ENCODE measurements at regions not wholly inside any gene's neighbourhood (a gene's known extent, or its start where the extent isn't known, plus 50 kb on each side); places are given as distances from the start of the nearest gene placed in this dataset.

- H3K27ac Mint-ChIP-seq: no peak overlapping the region
Measured at GRCh38 chr10:1858547-1858946, 121.2 kb upstream of the ADARB2 start.

GRCh38 chr10:1858048-1858447 is 120.7 kb upstream of the ADARB2 start:
- no peaks in the 10 kb centered on the region for H3K36me3 Mint-ChIP-seq
- DNase-seq: no peak

More at GRCh38 chr10:1858547-1858946, 121.2 kb upstream of the ADARB2 start:
- no peaks in the 10 kb centered on the region for H3K27me3 ChIP-seq (ENCODE audit: control insufficient read depth, insufficient read depth, low read length)
- no peaks in the 10 kb centered on the region for H3K36me3 ChIP-seq (ENCODE audit: control insufficient read depth, insufficient read depth, low read length)
- no peak for DNase-seq
- H3K4me1 Mint-ChIP-seq: no peaks in the 10 kb centered on the region
- no peak for ATAC-seq (ENCODE audit: low read depth in 2 of 2)
- H3K4me3 Mint-ChIP-seq: no peak overlapping the region
- H3K9me3 ChIP-seq (ENCODE audit: control insufficient read depth in 2 of 2, low read length in 2 of 2): no peaks in the 10 kb centered on the region
- H3K27ac ChIP-seq (ENCODE audit: insufficient read depth, low read length, poor library complexity, severe bottlenecking): no peak overlapping the region
- H3K4me3 ChIP-seq (ENCODE audit: low read depth, low read length): no peak overlapping the region
- H3K4me1 ChIP-seq (ENCODE audit: control insufficient read depth, insufficient read depth, low read length, poor library complexity, severe bottlenecking): no peaks in the 10 kb centered on the region
- peaks cover 0 to 2% (median 0%) of the 10 kb centered on the region in 7 donors for H3K9me3 Mint-ChIP-seq
- H3K36me3 Mint-ChIP-seq: no peaks in the 10 kb centered on the region
- peaks cover 3% of the 10 kb centered on the region for H3K27me3 Mint-ChIP-seq

DNA sequence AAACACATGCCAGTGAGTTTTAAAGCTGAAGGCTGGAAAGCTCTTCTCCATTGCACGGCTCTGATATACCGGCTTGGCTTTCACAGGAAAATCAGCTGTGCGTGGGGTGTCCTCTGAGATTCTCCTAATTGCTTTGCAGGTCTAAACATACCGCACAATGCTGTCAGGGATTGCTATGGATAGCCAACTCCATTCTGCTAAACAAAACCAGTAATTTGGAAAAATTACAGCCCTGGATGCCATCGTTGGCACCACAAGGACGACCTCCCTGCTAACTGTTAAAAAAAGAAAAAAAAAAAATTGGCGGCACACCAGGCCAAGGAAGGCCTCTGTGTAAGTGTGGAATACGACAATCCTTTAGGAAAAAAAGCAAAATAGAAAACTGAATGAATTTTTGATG is 118.6 kb upstream of the ADARB2 start:
- no peak overlapping the region for H3K4me3 Mint-ChIP-seq
- Histone ChIP-seq H3K4me3 (ENCODE audit: low read depth, low read length) (no peak overlapping the region), H3K27ac (ENCODE audit: insufficient read depth, low read length, poor library complexity, severe bottlenecking) (no peak overlapping the region), H3K36me3 (ENCODE audit: control insufficient read depth, insufficient read depth, low read length) (no peaks in the 10 kb centered on the region), H3K4me1 (ENCODE audit: control insufficient read depth, insufficient read depth, low read length, poor library complexity, severe bottlenecking) (no peaks in the 10 kb centered on the region), H3K9me3 (ENCODE audit: control insufficient read depth in 2 of 2, low read length in 2 of 2) (no peaks in the 10 kb centered on the region), H3K27me3 (ENCODE audit: control insufficient read depth, insufficient read depth, low read length) (no peaks in the 10 kb centered on the region)
- no peak for DNase-seq
- H3K4me1 Mint-ChIP-seq: no peaks in the 10 kb centered on the region
- H3K27me3 Mint-ChIP-seq: no peaks in the 10 kb centered on the region
- H3K9me3 Mint-ChIP-seq: peaks cover 0 to 2% (median 0%) of the 10 kb centered on the region in 7 donors
- H3K27ac Mint-ChIP-seq: no peak overlapping the region
- no peaks in the 10 kb centered on the region for H3K36me3 Mint-ChIP-seq
- no peak for ATAC-seq (ENCODE audit: low read depth in 2 of 2)

More at GRCh38 chr10:1858048-1858447, 120.7 kb upstream of the ADARB2 start:
- Histone ChIP-seq H3K9me3 (ENCODE audit: control insufficient read depth in 2 of 2, low read length in 2 of 2) (no peaks in the 10 kb centered on the region), H3K27ac (ENCODE audit: insufficient read depth, low read length, poor library complexity, severe bottlenecking) (no peak overlapping the region), H3K36me3 (ENCODE audit: control insufficient read depth, insufficient read depth, low read length) (no peaks in the 10 kb centered on the region), H3K4me3 (ENCODE audit: low read depth, low read length) (no peak overlapping the region), H3K4me1 (ENCODE audit: control insufficient read depth, insufficient read depth, low read length, poor library complexity, severe bottlenecking) (no peaks in the 10 kb centered on the region), H3K27me3 (ENCODE audit: control insufficient read depth, insufficient read depth, low read length) (no peaks in the 10 kb centered on the region)
- Mint-ChIP-seq H3K27ac (no peak overlapping the region), H3K4me1 (no peaks in the 10 kb centered on the region), H3K27me3 (no peaks in the 10 kb centered on the region), H3K4me3 (no peak overlapping the region), H3K9me3 (peaks cover 0 to 2% (median 0%) of the 10 kb centered on the region in 7 donors)
- ATAC-seq (ENCODE audit: low read depth in 2 of 2): no peak

- Histone ChIP-seq H3K4me3 (ENCODE audit: low read depth, low read length) (no peak overlapping the region), H3K36me3 (ENCODE audit: control insufficient read depth, insufficient read depth, low read length) (no peaks in the 10 kb centered on the region), H3K27ac (ENCODE audit: insufficient read depth, low read length, poor library complexity, severe bottlenecking) (no peak overlapping the region), H3K9me3 (ENCODE audit: control insufficient read depth in 2 of 2, low read length in 2 of 2) (no peaks in the 10 kb centered on the region), H3K4me1 (ENCODE audit: control insufficient read depth, insufficient read depth, low read length, poor library complexity, severe bottlenecking) (no peaks in the 10 kb centered on the region), H3K27me3 (ENCODE audit: control insufficient read depth, insufficient read depth, low read length) (no peaks in the 10 kb centered on the region)
- Mint-ChIP-seq H3K36me3 (no peaks in the 10 kb centered on the region), H3K27ac (no peak overlapping the region), H3K9me3 (peaks cover 0 to 4% (median 0%) of the 10 kb centered on the region in 7 donors), H3K4me1 (no peaks in the 10 kb centered on the region), H3K27me3 (no peaks in the 10 kb centered on the region), H3K4me3 (no peak overlapping the region)
- DNase-seq (no peak), ATAC-seq (ENCODE audit: low read depth in 2 of 2) (no peak)
Measured at GRCh38 chr10:1854271-1854670, 116.9 kb upstream of the ADARB2 start.

- H3K36me3 Mint-ChIP-seq: no peaks in the 10 kb centered on the region
Measured at GRCh38 chr10:1853801-1854200, 116.5 kb upstream of the ADARB2 start.

GRCh38 chr10:1852841-1853240 is 115.5 kb upstream of the ADARB2 start:
- Histone ChIP-seq H3K27ac (ENCODE audit: insufficient read depth, low read length, poor library complexity, severe bottlenecking) (no peak overlapping the region), H3K4me3 (ENCODE audit: low read depth, low read length) (no peak overlapping the region), H3K9me3 (ENCODE audit: control insufficient read depth in 2 of 2, low read length in 2 of 2) (no peaks in the 10 kb centered on the region), H3K4me1 (ENCODE audit: control insufficient read depth, insufficient read depth, low read length, poor library complexity, severe bottlenecking) (no peaks in the 10 kb centered on the region), H3K36me3 (ENCODE audit: control insufficient read depth, insufficient read depth, low read length) (no peaks in the 10 kb centered on the region), H3K27me3 (ENCODE audit: control insufficient read depth, insufficient read depth, low read length) (no peaks in the 10 kb centered on the region)
- no peak for ATAC-seq (ENCODE audit: low read depth in 2 of 2)
- no peaks in the 10 kb centered on the region for H3K36me3 Mint-ChIP-seq
- H3K4me1 Mint-ChIP-seq: no peaks in the 10 kb centered on the region
- no peak for DNase-seq
- no peaks in the 10 kb centered on the region for H3K27me3 Mint-ChIP-seq
- H3K4me3 Mint-ChIP-seq: no peak overlapping the region
- peaks cover 0 to 4% (median 0%) of the 10 kb centered on the region in 7 donors for H3K9me3 Mint-ChIP-seq
- no peak overlapping the region for H3K27ac Mint-ChIP-seq

More at GRCh38 chr10:1853801-1854200, 116.5 kb upstream of the ADARB2 start:
- no peaks in the 10 kb centered on the region for H3K4me1 ChIP-seq (ENCODE audit: control insufficient read depth, insufficient read depth, low read length, poor library complexity, severe bottlenecking)
- no peaks in the 10 kb centered on the region for H3K27me3 ChIP-seq (ENCODE audit: control insufficient read depth, insufficient read depth, low read length)
- H3K9me3 ChIP-seq (ENCODE audit: control insufficient read depth in 2 of 2, low read length in 2 of 2): no peaks in the 10 kb centered on the region
- Mint-ChIP-seq H3K4me3 (no peak overlapping the region), H3K27me3 (no peaks in the 10 kb centered on the region), H3K4me1 (no peaks in the 10 kb centered on the region), H3K9me3 (peaks cover 0 to 4% (median 0%) of the 10 kb centered on the region in 7 donors), H3K27ac (no peak overlapping the region)
- DNase-seq (no peak), ATAC-seq (ENCODE audit: low read depth in 2 of 2) (no peak)
- no peak overlapping the region for H3K4me3 ChIP-seq (ENCODE audit: low read depth, low read length)
- no peaks in the 10 kb centered on the region for H3K36me3 ChIP-seq (ENCODE audit: control insufficient read depth, insufficient read depth, low read length)
- H3K27ac ChIP-seq (ENCODE audit: insufficient read depth, low read length, poor library complexity, severe bottlenecking): no peak overlapping the region

DNA sequence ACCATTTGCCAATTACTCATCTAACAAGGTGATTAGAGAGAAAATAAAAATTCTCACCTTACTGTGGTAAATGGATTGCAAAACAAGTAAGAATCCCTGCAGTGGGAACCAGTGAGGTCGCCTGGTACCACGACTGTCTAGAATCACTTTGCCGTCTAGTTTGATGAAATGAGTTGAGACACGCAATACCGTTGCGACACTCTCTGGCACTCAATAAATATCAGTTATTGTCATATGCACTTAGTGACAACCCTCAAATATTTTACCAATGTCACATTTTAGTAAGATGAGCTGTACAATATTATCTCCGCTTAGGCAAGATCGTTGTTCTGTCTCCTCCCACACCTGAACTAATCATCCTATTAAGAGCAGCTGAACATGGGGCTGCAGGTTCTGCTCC is 114.4 kb upstream of the ADARB2 start:
- H3K27me3 ChIP-seq (ENCODE audit: control insufficient read depth, insufficient read depth, low read length): no peaks in the 10 kb centered on the region
- H3K27ac ChIP-seq (ENCODE audit: insufficient read depth, low read length, poor library complexity, severe bottlenecking): no peak overlapping the region
- peaks cover 0 to 7% (median 2%) of the 10 kb centered on the region in 7 donors for H3K9me3 Mint-ChIP-seq
- H3K36me3 Mint-ChIP-seq: no peaks in the 10 kb centered on the region
- ATAC-seq (ENCODE audit: low read depth in 2 of 2) (no peak), DNase-seq (no peak)
- H3K36me3 ChIP-seq (ENCODE audit: control insufficient read depth, insufficient read depth, low read length): no peaks in the 10 kb centered on the region
- no peak overlapping the region for H3K4me3 ChIP-seq (ENCODE audit: low read depth, low read length)
- no peak overlapping the region for H3K27ac Mint-ChIP-seq
- no peaks in the 10 kb centered on the region for H3K9me3 ChIP-seq (ENCODE audit: control insufficient read depth in 2 of 2, low read length in 2 of 2)
- no peak overlapping the region for H3K4me3 Mint-ChIP-seq
- no peaks in the 10 kb centered on the region for H3K4me1 Mint-ChIP-seq
- no peaks in the 10 kb centered on the region for H3K27me3 Mint-ChIP-seq
- no peaks in the 10 kb centered on the region for H3K4me1 ChIP-seq (ENCODE audit: control insufficient read depth, insufficient read depth, low read length, poor library complexity, severe bottlenecking)

- no peak overlapping the region for H3K27ac Mint-ChIP-seq
- no peak for DNase-seq
- H3K4me1 Mint-ChIP-seq: no peaks in the 10 kb centered on the region
- H3K4me3 Mint-ChIP-seq: no peak overlapping the region
- H3K27me3 Mint-ChIP-seq: no peaks in the 10 kb centered on the region
- H3K36me3 Mint-ChIP-seq: no peaks in the 10 kb centered on the region
- peaks cover 0 to 10% (median 2%) of the 10 kb centered on the region in 7 donors for H3K9me3 Mint-ChIP-seq
- no peaks in the 10 kb centered on the region for H3K9me3 ChIP-seq (ENCODE audit: control insufficient read depth in 2 of 2, low read length in 2 of 2)
- no peak for ATAC-seq (ENCODE audit: low read depth in 2 of 2)
- no peaks in the 10 kb centered on the region for H3K36me3 ChIP-seq (ENCODE audit: control insufficient read depth, insufficient read depth, low read length)
- no peaks in the 10 kb centered on the region for H3K4me1 ChIP-seq (ENCODE audit: control insufficient read depth, insufficient read depth, low read length, poor library complexity, severe bottlenecking)
- no peak overlapping the region for H3K27ac ChIP-seq (ENCODE audit: insufficient read depth, low read length, poor library complexity, severe bottlenecking)
- no peaks in the 10 kb centered on the region for H3K27me3 ChIP-seq (ENCODE audit: control insufficient read depth, insufficient read depth, low read length)
- H3K4me3 ChIP-seq (ENCODE audit: low read depth, low read length): no peak overlapping the region
Measured at GRCh38 chr10:1850971-1851527, 113.7 kb upstream of the ADARB2 start.
